Fibroblast of mammary gland (primary cell): ENCODE measurements at regions not wholly inside any gene's neighbourhood (a gene's known extent, or its start where the extent isn't known, plus 50 kb on each side); places are given as distances from the start of the nearest gene placed in this dataset.

Source experiments
- DNase-seq: peaks from one replicate; pipeline ENCODE4 v3.0.0-alpha.2; 2010; ENCODE audit warnings: low read depth
- H3K4me3 ChIP-seq: 2 replicates; pipeline ENCODE4 v1.5.1; 2011; ENCODE audit warnings: low read depth, mild to moderate bottlenecking, low read length, moderate library complexity; ENCODE audit not compliant: control insufficient read depth
- TF ChIP-seq, protein P1 (sequence below): conservative IDR thresholded peaks from 2 replicates; pipeline ENCODE4 v1.5.1; 2011; ENCODE audit warnings: low read depth, low read length, inconsistent platforms; ENCODE audit not compliant: control insufficient read depth, insufficient read depth

DNA sequence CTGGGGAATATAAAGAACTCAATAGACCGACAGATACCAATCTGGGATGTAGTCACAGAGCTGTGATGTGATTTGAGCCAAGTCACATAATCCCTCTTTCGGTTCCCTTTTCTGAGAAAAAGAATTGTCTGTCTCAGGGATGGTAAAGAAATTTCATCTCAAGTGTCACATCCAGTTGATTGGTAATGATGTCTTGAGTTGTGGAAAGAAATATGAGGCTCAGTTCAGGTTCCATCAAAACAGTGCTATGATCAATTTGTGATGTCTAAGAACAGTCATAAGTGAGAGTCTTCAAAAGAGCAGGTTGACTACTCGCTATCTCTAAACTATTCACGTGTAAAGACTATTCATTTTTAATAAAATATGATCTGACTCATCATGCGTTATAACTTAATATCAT is 223.3 kb downstream of the METTL4 start:
- TF ChIP-seq, protein P1, sequence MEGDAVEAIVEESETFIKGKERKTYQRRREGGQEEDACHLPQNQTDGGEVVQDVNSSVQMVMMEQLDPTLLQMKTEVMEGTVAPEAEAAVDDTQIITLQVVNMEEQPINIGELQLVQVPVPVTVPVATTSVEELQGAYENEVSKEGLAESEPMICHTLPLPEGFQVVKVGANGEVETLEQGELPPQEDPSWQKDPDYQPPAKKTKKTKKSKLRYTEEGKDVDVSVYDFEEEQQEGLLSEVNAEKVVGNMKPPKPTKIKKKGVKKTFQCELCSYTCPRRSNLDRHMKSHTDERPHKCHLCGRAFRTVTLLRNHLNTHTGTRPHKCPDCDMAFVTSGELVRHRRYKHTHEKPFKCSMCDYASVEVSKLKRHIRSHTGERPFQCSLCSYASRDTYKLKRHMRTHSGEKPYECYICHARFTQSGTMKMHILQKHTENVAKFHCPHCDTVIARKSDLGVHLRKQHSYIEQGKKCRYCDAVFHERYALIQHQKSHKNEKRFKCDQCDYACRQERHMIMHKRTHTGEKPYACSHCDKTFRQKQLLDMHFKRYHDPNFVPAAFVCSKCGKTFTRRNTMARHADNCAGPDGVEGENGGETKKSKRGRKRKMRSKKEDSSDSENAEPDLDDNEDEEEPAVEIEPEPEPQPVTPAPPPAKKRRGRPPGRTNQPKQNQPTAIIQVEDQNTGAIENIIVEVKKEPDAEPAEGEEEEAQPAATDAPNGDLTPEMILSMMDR: no peak
- no peak overlapping the region for H3K4me3 ChIP-seq
- DNase-seq: no peak

DNA sequence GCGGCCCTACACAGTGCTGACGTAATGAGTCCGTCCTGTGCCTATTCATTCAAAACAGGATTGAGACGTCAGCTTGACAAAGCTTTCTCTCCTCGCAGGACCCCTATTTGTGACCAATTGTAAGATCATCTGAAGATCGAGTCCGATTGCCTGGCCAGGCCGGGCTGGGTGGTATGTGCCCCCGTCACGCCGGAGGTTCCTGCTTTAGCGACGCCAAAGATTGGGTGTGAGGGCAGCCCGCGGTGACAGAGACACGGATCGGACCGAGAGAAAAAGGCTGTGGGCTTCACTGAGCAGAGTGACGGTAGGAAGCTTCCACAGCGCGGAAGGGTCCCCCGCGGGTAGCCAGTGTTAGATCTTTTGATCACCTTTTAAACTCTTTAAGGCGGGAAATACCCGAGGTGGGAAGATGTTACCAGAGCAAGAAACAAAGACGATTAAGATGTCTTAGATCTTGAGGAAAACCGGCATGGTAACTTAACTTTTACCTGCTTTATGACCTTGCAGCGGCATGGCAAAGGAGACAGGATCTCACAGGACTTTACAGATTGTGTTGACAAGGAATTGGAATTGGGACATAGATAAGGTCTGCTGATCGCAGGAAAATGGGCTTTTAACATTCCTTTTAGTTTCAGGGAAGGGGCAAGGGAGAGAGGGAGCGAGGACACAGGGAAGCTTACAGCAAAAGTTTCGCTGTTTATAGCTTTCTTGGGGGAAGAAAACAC is 220.0 kb downstream of the METTL4 start:
- TF ChIP-seq, protein P1: no peak
- no peak for DNase-seq
- H3K4me3 ChIP-seq: no peak overlapping the region

DNA sequence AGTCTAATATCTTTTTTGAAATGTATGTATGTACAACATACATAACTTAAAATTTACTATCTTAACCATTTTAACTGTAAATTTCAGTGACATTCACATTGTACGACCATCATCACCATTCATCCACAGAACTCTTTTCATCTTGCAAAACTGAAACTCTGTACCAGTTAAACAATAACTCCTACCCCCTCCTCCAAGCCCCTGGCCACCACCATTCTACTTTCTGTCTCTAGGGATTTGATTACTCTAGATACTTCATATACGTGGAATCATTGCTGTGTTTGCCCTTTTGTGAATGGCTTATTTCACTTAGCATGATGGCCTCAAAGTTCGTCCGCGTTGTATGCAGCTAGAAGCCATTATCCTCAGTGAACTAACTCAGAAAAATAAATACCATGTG is 217.0 kb downstream of the METTL4 start:
- TF ChIP-seq, protein P1: no peak
- no peak overlapping the region for H3K4me3 ChIP-seq
- DNase-seq: no peak

DNA sequence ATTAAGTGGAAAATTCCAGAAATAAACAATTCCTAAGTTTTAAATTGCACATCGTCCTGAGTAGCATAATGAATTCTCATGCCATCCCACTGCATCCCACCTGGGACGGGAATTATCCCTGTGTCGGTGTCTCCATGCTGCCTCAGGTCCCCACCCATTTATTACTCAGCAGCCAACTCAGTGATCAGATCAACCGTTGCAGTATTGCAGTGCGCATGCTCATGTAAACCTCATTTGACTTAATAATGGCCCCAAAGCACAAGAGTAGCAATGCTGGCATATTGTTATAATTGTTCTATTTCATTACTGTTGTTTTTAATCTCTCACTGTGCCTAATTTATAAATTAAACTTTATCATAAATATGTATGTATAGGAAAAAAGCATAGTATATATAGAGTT is 214.4 kb downstream of the METTL4 start:
- no peak for DNase-seq
- no peak overlapping the region for H3K4me3 ChIP-seq
- TF ChIP-seq, protein P1: no peak

DNA sequence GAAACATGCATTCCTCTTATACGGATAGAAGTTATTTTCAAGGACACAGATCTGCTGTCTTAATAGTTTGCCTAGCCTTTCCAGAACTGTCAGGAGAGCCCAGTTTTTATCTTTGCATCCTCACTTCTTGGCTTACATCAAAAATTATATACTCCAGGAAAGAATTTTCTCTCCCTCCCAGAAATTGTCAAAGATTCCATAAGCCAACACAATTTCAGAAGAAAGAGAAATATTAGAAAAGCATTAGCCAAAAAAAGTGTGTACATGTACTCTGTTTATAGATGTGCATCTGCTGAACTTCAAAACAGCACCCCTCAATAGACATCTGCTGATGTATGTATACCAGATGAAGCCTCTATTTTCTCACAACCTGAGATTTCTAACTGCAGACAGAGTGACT is 210.4 kb downstream of the METTL4 start:
- H3K4me3 ChIP-seq: no peak overlapping the region
- no peak for DNase-seq
- TF ChIP-seq, protein P1: no peak

DNA sequence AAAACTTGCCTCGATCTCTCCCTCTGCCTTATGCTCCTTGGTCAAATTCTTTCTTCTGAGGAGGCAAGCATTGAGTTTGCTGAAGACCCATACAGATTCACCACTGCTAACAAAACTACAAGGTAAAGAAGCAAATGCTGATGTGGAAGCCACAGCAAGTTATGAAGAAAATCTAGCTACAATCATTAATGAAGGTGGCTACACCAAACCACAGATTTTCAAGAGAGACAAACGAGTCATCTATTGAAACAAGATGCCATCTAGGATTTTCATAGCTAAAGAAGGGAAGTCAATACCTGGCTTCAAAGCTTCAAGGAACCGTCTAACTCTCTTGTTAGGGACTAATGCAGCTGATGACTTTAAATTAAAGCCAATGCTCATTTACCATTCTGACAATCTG is 203.2 kb downstream of the METTL4 start:
- TF ChIP-seq, protein P1: no peak
- no peak for DNase-seq
- H3K4me3 ChIP-seq: no peak overlapping the region

DNA sequence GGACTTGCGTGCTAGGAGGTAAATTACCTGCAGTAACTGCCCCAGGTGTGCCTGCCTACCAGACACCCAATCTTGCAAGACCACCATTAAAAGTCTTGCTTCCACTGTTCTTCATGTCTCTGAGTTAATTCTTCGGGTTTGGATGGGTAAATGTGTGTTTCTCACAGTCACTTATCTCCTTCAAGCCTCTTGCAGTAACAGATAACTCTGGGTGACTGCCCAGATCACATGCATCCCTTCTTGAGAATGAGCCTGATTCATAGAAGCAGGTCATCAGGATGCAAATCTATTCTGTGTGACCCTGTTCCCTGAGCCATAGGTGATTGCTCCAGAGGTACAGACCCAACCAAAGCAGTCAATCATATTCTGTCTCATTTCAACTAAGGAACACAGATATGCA is 194.6 kb downstream of the METTL4 start:
- no peak for DNase-seq
- TF ChIP-seq, protein P1: no peak
- no peak overlapping the region for H3K4me3 ChIP-seq
